Activated naive CD4-positive, alpha-beta T cell treated with anti-CD3 and anti-CD28 coated beads, Interleukin-2, amount 50 U/mL, for 72 hours (primary cell): ENCODE measurements at regions not wholly inside any gene's neighbourhood (a gene's known extent, or its start where the extent isn't known, plus 50 kb on each side); places are given as distances from the start of the nearest gene placed in this dataset.

Source experiments
- ATAC-seq, 2 donors: fragments of 150-1000 bp; cut with Tn5 transposase; 2 replicates each; pipeline ENCODE4 v1.10.0; 2021; ENCODE audit warnings: mild to moderate bottlenecking in 2 of 2, moderate library complexity in 2 of 2
- DNase-seq, 2 donors: peaks; one replicate each; pipeline ENCODE4 v3.0.0; 2021 to 2022; ENCODE audit warnings: low spot score in 2 of 2
- H3K27ac Mint-ChIP-seq, 2 donors: one replicate each; pipeline ENCODE4 v1.8.0; 2022; ENCODE audit warnings: mild to moderate bottlenecking in 2 of 2, mixed read lengths in 2 of 2
- H3K36me3 Mint-ChIP-seq, 2 donors: one replicate each; pipeline ENCODE4 v1.8.0; 2022; ENCODE audit warnings: mixed read lengths in 2 of 2
- H3K9me3 Mint-ChIP-seq, 2 donors: one replicate each; pipeline ENCODE4 v1.8.0; 2022; ENCODE audit warnings: mixed read lengths in 2 of 2

DNA sequence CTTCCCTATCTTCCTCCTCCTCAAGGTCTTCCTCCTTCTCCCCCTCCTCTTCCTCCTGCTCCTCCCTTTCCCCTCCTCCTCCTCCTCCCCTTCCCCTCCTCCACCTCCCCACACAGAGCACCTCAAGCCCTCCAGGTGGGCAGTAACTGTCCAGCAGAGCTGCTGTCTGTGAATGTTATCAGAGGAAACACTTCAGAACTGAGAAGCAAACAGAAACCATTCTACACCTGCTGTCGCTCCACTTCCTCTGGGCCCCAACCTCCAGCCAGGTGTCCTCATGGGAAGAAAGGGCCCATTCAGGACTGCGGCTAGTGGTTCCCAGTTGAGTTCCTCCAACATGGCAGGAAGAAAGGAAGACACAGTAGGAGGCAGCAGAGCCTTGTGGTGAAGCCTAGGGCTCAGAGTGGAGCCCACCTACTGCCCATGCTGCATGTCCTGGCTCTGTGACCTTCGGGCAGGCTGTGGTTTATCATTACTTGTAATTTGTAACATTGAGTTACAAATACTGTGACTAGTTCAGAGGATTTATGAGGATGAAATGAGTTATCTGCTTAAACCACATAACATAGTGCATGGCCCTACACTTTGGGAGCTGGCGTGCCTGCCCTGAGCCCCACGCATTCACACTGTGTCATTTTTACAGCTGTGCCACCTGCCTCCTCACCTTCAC lies 165.9 kb upstream of the ID2 start:
- Mint-ChIP-seq H3K27ac (peak overlapping the region in 1 of 2 donors; percentile 93), H3K9me3 (peaks cover 8 to 12% of the 10 kb centered on the region in 2 donors), H3K36me3 (peaks cover 16 to 32% of the 10 kb centered on the region in 2 donors)
- ATAC-seq (peak; percentile 12 to 17), DNase-seq (no peak)

DNA sequence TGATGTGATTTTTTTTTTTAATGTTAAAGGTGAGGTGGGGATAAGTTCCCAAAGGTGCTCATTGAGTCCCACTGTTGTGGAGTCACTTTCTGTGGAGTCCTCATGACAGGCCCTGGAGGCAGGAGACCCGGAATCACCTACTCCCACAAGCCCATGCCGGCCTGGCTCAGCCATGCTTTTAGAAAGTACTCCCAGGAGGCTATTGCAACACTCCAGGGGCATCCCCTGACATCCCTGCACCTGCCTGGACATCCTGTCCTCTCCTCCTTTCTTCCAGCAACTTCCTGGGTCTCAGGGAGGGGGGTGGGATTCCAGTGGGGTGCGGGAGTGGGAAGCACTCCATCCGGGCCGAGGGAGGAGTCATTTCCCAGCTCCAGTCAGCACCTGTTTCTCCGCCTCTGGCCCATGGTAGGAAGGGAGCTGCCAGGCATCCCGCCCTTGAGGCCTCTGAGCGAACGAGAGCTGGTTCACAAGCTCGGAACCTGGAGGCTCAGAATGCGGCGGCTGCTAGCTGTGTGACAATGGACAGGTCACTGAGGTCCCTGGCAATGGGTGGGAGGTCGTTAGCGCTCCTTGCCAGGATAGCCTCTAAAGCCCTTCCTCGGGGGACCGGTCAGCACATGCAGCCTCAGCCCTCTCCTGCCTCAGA lies 163.9 kb upstream of the ID2 start:
- no peak for DNase-seq
- H3K36me3 Mint-ChIP-seq, result peaks cover 8 to 31% of the 10 kb centered on the region in 2 donors
- no peak for ATAC-seq
- H3K9me3 Mint-ChIP-seq, result peaks cover 8 to 12% of the 10 kb centered on the region in 2 donors
- H3K27ac Mint-ChIP-seq, result no peak overlapping the region

DNA sequence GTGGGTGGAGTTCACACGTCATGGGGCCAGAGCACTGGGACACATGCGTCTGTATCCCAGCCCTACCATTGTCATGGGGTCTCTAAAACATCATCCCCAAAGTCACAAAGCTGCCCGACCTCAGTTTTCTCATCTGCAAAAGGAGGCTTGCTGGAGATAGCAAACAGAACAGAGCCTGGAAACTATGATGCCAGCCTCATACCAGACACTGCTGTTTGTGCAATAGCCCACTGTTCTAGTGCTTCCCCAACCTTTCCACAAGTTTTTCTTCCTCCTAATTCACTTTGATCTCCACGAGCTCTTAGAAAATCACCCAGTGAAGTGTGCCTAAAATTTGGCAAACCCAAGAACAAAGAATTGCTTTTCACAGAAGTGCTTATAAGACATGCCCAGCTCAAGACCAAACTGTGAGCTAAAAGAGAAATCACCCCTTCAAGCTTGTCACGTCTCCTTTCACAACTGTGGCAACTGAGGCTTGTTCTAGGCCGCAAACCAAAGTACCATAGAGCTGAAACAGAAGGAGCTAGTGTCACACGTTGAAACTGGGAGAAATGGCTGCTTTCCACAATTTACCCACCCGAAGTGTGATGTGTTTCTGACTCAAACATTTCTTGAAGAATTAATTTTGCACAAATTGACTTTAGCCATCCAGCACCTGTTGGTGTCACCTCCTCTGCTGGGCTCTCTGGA lies 162.7 kb upstream of the ID2 start:
- ATAC-seq (no peak), DNase-seq (no peak)
- H3K27ac Mint-ChIP-seq, result peak overlapping the region in 1 of 2 donors; percentile 64
- peaks cover 0 to 25% of the 10 kb centered on the region in 2 donors for H3K36me3 Mint-ChIP-seq
- peaks cover 0 to 8% of the 10 kb centered on the region in 2 donors for H3K9me3 Mint-ChIP-seq

DNA sequence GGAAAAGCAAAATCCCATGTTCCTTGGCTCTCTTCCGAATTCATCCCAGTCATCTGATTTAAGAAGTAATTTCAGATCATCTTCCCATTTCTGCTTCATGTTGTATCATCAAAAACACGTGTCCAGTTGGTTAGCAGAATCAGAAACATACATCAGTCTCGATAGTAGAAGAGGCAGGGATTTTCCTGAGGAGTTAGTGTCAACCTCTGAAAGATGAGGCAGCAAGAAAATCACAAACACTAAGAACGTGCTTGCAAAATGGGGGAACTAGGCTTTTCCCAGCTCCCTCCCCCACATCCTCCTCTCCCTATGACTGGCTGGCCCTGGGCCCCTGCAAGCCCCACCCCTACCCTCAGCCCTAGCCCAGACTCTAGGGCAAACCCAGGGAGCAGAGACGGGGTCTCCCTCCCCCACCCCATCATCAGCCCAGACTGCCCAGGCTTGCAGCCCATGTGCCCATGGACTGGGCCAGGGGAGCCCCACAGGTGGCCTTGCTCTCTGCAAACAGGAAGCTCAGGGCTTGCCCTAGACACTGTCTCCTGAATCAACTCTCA lies 161.0 kb upstream of the ID2 start:
- H3K27ac Mint-ChIP-seq, result peak overlapping the region in 1 of 2 donors; percentile 64
- DNase-seq (no peak), ATAC-seq (peak; percentile 41 to 66)
- peaks cover 0 to 18% of the 10 kb centered on the region in 2 donors for H3K36me3 Mint-ChIP-seq
- peaks cover 0 to 3% of the 10 kb centered on the region in 2 donors for H3K9me3 Mint-ChIP-seq

DNA sequence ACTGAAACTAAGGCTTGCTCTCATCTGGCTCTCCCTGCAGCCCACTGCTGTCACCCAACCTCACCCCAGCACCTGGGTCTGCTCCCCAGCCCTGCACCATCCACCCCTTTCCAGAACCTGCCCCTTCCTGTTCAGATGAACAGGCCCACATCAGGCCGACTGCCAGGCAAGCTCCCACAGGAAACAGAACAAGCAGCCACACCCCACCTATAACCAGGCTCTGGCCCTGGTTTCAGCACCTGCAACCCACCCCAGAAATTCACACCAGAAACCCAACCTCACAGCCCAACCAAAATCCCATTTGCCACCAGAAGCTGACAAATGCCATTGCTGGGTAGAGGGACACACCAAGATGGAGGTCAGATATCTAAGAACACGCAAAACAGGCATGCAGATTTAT lies 159.2 kb upstream of the ID2 start:
- ATAC-seq, result no peak
- peaks cover 0 to 3% of the 10 kb centered on the region in 2 donors for H3K9me3 Mint-ChIP-seq
- H3K27ac Mint-ChIP-seq, result peak overlapping the region in 1 of 2 donors; percentile 65
- no peak for DNase-seq
- peaks cover 0 to 18% of the 10 kb centered on the region in 2 donors for H3K36me3 Mint-ChIP-seq

DNA sequence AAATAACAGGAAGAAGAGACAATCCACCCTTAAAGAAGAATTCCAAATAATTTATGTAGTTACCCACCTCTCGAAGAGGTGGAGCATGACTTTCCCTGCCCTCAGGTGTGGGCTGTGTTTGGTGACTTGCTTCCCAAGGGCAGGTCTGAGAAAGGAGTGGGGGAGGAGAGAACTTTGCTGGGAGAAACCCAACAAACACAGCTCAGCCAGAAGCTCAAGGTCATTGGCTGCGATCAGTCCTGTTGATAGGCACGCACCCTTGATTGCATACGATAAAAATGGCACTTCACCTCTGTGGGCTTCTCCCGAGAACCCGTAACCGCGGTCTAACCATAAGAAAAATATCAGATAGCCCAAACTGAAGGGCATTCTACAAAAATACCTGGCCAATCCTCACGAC lies 157.5 kb upstream of the ID2 start:
- ATAC-seq (no peak), DNase-seq (no peak)
- peaks cover 0 to 18% of the 10 kb centered on the region in 2 donors for H3K36me3 Mint-ChIP-seq
- peaks cover 0 to 3% of the 10 kb centered on the region in 2 donors for H3K9me3 Mint-ChIP-seq
- H3K27ac Mint-ChIP-seq, result no peak overlapping the region

DNA sequence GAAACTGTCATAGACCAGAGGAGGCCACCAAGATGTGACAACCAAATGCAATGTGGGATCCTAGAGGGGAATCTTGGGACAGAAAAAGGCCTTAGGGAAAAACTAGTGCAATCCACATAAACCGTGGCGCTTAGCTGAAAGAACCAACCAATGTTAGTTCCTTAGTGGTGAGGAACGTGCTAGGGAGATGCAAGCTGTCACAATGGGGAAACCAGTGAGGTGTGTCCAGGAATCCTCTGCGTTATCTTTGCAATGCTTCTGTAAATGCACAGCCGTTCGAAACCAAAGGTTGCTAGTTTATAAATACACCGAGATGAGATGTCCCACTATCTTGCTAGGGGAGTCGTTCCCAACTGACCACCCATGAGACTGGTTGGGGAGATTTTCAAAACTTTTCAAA lies 157.0 kb upstream of the ID2 start:
- Mint-ChIP-seq H3K27ac (no peak overlapping the region), H3K9me3 (peaks cover 0 to 3% of the 10 kb centered on the region in 2 donors), H3K36me3 (peaks cover 0 to 22% of the 10 kb centered on the region in 2 donors)
- ATAC-seq (no peak), DNase-seq (no peak)

DNA sequence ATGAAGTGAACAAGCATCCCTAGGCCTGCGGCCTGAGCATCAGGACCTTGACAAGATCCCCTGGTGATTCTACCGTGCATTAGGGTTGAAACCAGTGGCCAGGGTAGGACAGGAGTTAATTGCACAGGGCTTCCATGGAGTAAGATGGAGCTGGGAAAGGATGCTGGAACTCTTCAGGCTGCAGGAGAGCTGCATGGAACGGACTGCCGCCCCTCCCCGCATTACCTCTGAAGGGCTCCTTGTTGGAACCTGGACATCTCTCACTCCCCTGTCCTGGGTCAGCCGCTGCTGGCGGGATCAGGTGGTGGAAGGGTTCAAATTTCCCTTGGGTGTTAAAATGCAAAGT lies 156.6 kb upstream of the ID2 start:
- no peak for ATAC-seq
- no peak for DNase-seq
- H3K27ac Mint-ChIP-seq, result no peak overlapping the region
- peaks cover 0 to 3% of the 10 kb centered on the region in 2 donors for H3K9me3 Mint-ChIP-seq
- H3K36me3 Mint-ChIP-seq, result peaks cover 0 to 25% of the 10 kb centered on the region in 2 donors

DNA sequence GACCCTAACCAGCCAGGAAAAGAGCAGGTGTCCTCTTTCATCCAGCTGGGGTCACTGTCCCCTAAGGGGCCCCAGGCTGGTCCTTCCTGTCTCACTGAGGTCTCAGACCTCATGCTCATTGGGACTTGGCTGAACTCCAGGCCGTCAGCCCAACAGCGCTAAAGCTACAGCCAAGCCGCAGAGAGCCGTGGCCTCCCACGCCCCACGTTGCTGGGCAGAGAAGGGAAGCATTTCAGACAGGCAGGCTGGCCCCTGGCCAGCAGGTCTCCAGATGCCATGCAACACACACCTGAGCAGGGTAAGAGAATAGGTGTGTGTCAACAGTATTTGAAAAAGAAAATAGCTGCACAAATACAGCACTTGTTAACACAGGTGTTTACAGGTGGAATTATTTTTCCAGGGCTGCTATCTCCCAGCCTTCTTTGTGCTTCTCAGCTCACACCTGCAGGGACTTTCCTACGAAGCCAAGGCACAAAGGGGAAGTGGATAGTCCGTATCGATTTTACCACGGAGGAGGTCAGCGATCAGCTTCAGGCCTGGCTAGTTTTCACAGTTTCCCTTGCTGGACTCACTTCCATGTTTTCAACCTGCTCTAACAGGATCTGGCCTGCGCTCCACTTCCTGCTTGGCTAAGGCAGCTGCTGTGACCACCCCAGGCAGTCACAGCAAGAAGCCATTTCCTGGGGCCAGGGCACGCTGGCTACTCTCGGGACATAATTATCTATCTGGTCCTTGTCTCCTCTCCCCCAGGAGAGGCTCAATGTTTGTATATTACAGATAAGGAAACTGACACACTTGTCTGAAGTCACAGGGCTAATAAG lies 156.1 kb upstream of the ID2 start:
- no peak for DNase-seq
- Mint-ChIP-seq H3K9me3 (peaks cover under 1 to 5% of the 10 kb centered on the region in 2 donors), H3K36me3 (peaks cover 3 to 30% of the 10 kb centered on the region in 2 donors), H3K27ac (no peak overlapping the region)
- peak in 1 of 2 donors; percentile 60 for ATAC-seq

DNA sequence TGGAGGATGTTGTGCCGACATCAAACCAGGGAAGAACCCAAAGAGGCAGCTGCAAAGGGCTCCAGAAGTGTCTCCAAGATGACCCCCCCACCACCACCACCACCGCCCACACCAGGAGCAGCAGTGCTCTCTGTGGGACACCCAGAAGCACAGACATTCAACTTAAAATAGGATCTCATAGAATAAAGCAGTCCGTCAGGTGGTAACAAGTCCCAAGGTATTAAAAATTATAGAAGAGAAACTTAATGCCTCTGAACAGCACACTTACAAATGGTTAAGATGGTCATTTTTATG lies 155.5 kb upstream of the ID2 start:
- Mint-ChIP-seq H3K27ac (no peak overlapping the region), H3K36me3 (peaks cover 8 to 35% of the 10 kb centered on the region in 2 donors), H3K9me3 (peaks cover 6 to 11% of the 10 kb centered on the region in 2 donors)
- no peak for DNase-seq
- ATAC-seq, result no peak

DNA sequence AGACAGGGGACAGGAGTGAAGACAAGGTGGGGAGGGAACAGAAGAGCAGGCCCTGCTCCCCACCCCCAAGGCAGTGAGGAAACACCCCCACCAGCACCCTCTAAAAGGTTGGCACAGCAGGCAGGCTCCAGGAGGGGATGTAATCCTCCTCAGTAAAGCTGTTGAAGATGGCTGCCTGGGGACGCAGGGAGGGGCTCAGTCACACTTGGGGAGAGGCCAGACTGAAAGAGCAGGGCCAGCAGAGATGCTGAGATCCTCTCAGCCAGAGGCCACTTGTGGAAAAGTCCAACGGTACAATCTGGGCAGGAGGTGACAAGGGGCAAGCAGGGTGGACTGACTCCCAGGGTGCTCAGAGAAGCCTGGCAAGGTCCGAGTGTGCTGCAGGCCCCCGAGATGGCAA lies 154.8 kb upstream of the ID2 start:
- Mint-ChIP-seq H3K36me3 (peaks cover 15 to 37% of the 10 kb centered on the region in 2 donors), H3K27ac (no peak overlapping the region), H3K9me3 (peaks cover 11% of the 10 kb centered on the region in 2 donors)
- no peak for ATAC-seq
- no peak for DNase-seq

DNA sequence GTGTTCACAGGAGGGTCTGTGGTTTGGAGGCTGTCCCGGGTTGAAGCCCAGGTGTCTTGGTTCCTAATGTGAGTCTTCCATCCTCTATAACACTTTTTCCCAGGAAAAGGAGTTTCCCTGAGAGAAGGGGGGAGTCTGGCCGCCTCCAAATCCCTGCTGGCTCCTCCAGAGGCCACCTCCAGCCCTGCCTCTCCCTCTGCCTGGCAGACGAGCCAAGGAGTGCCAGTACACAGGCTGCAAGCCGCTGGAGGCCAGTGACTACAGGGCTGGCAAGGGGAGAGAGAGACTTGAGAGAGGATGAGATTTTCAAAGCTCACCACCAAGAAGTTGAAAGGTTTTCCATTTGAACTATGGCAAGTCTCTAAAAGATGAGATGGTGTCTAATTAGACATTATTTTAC lies 154.2 kb upstream of the ID2 start:
- Mint-ChIP-seq H3K36me3 (peaks cover 18 to 36% of the 10 kb centered on the region in 2 donors), H3K9me3 (peaks cover 13 to 14% of the 10 kb centered on the region in 2 donors), H3K27ac (no peak overlapping the region)
- DNase-seq (no peak), ATAC-seq (no peak)

DNA sequence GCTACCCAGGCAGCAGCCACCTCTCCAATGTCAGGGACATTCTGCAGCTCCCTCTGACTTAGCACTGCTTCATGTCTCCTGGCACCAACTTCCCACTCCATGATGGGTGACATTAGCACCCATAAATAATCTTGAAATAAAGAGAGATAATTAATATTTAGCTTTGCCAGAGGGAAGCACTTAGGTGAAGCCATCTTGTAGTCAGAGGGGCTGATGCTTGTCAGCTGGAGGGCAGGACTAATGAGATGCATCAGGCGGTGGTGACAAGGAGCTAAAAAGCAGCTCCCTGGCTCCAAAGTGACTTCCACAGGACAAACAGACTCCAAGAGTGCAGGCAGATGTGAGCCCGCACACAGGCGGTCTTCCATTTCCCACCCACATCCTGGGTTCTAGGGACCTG lies 153.0 kb upstream of the ID2 start:
- DNase-seq, result no peak
- Mint-ChIP-seq H3K27ac (no peak overlapping the region), H3K9me3 (peaks cover 14% of the 10 kb centered on the region in 2 donors), H3K36me3 (peaks cover 18 to 38% of the 10 kb centered on the region in 2 donors)
- ATAC-seq, result no peak

DNA sequence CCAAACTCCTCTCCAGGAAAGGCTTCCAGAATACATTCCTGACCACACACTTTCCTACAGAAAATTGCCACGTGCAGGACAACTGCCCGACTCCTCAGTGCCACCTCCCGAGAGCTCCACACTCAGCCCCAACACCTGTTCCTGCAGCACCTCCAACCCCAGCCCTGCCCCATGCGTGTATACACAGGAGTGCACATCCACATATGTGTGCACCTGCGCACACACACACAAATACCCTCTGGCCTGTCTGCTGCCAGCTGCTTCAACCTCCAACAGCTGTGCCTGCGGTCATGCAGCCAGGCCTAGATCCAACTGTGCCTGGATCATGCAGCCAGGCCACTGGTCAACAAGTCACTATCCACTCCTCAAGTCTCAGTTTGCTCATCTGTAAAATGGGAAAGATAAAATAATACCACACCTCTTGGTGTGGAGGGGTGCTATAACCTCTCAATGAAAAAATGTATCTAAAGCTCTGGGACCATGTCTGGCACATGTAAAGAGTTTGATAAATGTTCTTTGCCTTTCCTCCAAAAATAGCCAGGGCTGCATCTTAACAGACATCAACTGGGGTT lies 152.1 kb upstream of the ID2 start:
- DNase-seq (no peak), ATAC-seq (no peak)
- Mint-ChIP-seq H3K9me3 (peaks cover 14% of the 10 kb centered on the region in 2 donors), H3K27ac (no peak overlapping the region), H3K36me3 (peaks cover 18 to 38% of the 10 kb centered on the region in 2 donors)

DNA sequence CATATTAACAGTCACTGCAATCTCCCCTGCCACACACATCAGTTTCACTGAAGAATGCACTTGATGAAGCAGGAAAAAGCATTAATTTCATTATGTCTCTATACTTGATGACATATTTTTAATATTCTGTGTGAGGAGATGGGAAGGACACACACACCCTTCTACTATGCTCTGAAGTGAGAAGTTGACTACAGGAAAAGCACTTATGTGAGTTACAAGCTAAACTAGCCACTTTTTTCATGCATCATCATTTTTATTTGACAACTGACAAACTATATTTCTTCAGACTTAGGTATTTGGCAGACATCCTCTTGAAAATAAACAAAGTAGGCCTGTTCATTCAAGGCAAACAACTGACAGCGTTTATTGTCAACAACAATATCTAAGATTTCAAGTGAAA lies 150.4 kb upstream of the ID2 start:
- peaks cover 18 to 38% of the 10 kb centered on the region in 2 donors for H3K36me3 Mint-ChIP-seq
- no peak for DNase-seq
- no peak for ATAC-seq
- H3K9me3 Mint-ChIP-seq, result peaks cover 14% of the 10 kb centered on the region in 2 donors
- no peak overlapping the region for H3K27ac Mint-ChIP-seq

DNA sequence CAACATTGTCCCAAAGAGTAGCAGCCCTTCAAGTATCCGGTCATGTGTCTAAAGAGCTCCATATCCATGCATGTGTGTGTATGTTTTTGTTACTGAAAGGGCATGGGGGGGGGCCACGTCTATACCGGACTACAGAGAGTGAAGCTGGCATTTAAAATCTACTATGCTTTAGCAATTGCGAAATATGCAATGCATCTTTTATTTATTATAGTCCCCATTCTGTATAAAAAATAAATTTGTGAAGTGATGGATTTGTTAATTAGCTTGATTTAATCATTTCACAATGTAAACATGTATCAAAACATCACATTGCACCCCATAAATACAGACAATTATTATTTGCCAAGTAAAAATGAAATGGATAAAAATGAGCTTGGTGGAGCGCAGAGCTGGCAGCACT lies 149.4 kb upstream of the ID2 start:
- peaks cover 18 to 38% of the 10 kb centered on the region in 2 donors for H3K36me3 Mint-ChIP-seq
- no peak overlapping the region for H3K27ac Mint-ChIP-seq
- ATAC-seq (no peak), DNase-seq (no peak)
- peaks cover 14% of the 10 kb centered on the region in 2 donors for H3K9me3 Mint-ChIP-seq
